ENCODE measurements at regions not wholly inside any gene's neighbourhood (a gene's known extent, or its start where the extent isn't known, plus 50 kb on each side); places are given as distances from the start of the nearest gene placed in this dataset.

DNA sequence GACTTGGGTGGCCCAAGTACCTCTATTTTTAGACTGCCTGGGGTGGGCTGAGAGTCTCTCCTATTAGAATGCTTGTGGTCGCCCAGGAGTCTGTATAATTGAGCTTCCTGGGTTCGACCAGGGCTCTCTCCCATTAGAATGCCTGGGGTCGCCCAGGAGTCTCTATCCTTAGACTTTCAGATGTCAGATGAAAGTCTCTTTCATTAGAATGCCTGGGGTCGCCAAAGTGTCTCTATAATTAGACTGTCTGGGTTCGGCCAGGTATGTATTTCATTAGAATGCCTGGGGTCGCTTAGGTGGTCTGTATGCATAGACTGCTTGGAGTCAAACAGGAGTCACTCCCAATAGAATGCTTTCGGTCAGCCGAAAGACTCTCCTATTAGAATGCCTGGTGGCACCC, 1471.7 kb downstream of the UQCRFS1 start:
- TF ChIP-seq, protein P1, sequence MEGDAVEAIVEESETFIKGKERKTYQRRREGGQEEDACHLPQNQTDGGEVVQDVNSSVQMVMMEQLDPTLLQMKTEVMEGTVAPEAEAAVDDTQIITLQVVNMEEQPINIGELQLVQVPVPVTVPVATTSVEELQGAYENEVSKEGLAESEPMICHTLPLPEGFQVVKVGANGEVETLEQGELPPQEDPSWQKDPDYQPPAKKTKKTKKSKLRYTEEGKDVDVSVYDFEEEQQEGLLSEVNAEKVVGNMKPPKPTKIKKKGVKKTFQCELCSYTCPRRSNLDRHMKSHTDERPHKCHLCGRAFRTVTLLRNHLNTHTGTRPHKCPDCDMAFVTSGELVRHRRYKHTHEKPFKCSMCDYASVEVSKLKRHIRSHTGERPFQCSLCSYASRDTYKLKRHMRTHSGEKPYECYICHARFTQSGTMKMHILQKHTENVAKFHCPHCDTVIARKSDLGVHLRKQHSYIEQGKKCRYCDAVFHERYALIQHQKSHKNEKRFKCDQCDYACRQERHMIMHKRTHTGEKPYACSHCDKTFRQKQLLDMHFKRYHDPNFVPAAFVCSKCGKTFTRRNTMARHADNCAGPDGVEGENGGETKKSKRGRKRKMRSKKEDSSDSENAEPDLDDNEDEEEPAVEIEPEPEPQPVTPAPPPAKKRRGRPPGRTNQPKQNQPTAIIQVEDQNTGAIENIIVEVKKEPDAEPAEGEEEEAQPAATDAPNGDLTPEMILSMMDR (IDR thresholded peaks at IDR 0.05): no peak
- TF ChIP-seq POLR2A (IDR thresholded peaks at IDR 0.05): no peak

All from vagina (tissue), 2 donors.